Fibroblast of lung (primary cell): ENCODE measurements at regions not wholly inside any gene's neighbourhood (a gene's known extent, or its start where the extent isn't known, plus 50 kb on each side); places are given as distances from the start of the nearest gene placed in this dataset.

ENCODE experiments used
- DNase-seq, 2 donors: peaks; one replicate each; pipeline versions ENCODE4 v3.0.0 to v3.0.0-alpha.2; 2010; ENCODE audit warnings: low read depth in 2 of 2
- H2AFZ ChIP-seq: 2 replicates; pipeline ENCODE4 v1.5.1; 2012; ENCODE audit warnings: low read length, control low read depth, inconsistent platforms
- H3K27ac ChIP-seq: 2 replicates; pipeline ENCODE4 v1.5.1; 2011; ENCODE audit warnings: low read length, control low read depth; ENCODE audit not compliant: insufficient read depth
- H3K27me3 ChIP-seq: 2 replicates; pipeline ENCODE4 v1.5.1; 2011; ENCODE audit warnings: mild to moderate bottlenecking, low read length; ENCODE audit not compliant: control insufficient read depth, insufficient read depth
- H3K36me3 ChIP-seq: 2 replicates; pipeline ENCODE4 v1.5.1; 2011; ENCODE audit warnings: low read length; ENCODE audit not compliant: control insufficient read depth, insufficient read depth
- H3K4me1 ChIP-seq: 2 replicates; pipeline ENCODE4 v1.5.1; 2011; ENCODE audit warnings: low read length; ENCODE audit not compliant: control insufficient read depth, insufficient read depth; ENCODE audit errors: extremely low read depth
- H3K4me2 ChIP-seq: 2 replicates; pipeline ENCODE4 v1.5.1; 2011; ENCODE audit warnings: low read length, control low read depth; ENCODE audit not compliant: insufficient read depth; ENCODE audit errors: extremely low read depth
- H3K4me3 ChIP-seq, 4 experiments: fragments of 200-600 bp in 1 of 4; sonication (generic) in 1 of 4; replicated peaks in 1 of 4; 2 replicates each; pipeline ENCODE4 v1.5.1; 2011 to 2016; ENCODE audit warnings: low read length in 4 of 4, low read depth in 3 of 4, mild to moderate bottlenecking in 3 of 4, control low read depth in 2 of 4, inconsistent platforms in 1 of 4, mixed read lengths in 1 of 4; ENCODE audit not compliant: insufficient read depth in 1 of 4; ENCODE audit errors: control extremely low read depth in 1 of 4
- H3K79me2 ChIP-seq: 2 replicates; pipeline ENCODE4 v1.5.1; 2012; ENCODE audit warnings: mild to moderate bottlenecking, low read length, inconsistent platforms; ENCODE audit not compliant: control insufficient read depth, insufficient read depth
- H3K9ac ChIP-seq: 2 replicates; pipeline ENCODE4 v1.5.1; 2011; ENCODE audit warnings: mild to moderate bottlenecking, low read length, control low read depth; ENCODE audit not compliant: insufficient read depth
- H3K9me3 ChIP-seq: 2 replicates; pipeline ENCODE4 v1.5.1; 2012; ENCODE audit warnings: low read depth, low read length; ENCODE audit not compliant: control insufficient read depth, insufficient read depth
- H4K20me1 ChIP-seq: 2 replicates; pipeline ENCODE4 v1.5.1; 2011; ENCODE audit warnings: low read length; ENCODE audit not compliant: control insufficient read depth, insufficient read depth; ENCODE audit errors: extremely low read depth
- CTCF ChIP-seq, 2 donors: IDR thresholded peaks in 1 of 2; conservative IDR thresholded peaks in 1 of 2; 1 replicate in 1 of 2; 2 replicates in 1 of 2; pipeline ENCODE4 v1.5.1; 2011 to 2012; ENCODE audit warnings: low read length in 2 of 2, control low read depth in 1 of 2, inconsistent platforms in 1 of 2, low read depth in 1 of 2, mild to moderate bottlenecking in 1 of 2
- EZH2 ChIP-seq: IDR thresholded peaks from 2 replicates; pipeline ENCODE4 v1.5.1; 2012; ENCODE audit warnings: low read length, control low read depth, mild to moderate bottlenecking; ENCODE audit errors: missing control alignments

- Histone ChIP-seq H3K36me3 (no peaks in the 10 kb centered on the region), H3K27me3 (no peaks in the 10 kb centered on the region), H3K27ac (no peak overlapping the region), H4K20me1 (no peaks in the 10 kb centered on the region), H3K4me2 (no peak overlapping the region), H3K9ac (no peak overlapping the region), H3K4me3 (no peak overlapping the region), H3K79me2 (no peaks in the 10 kb centered on the region), H3K9me3 (no peaks in the 10 kb centered on the region), H2AFZ (no peak overlapping the region), H3K4me1 (no peaks in the 10 kb centered on the region)
- no peak for TF ChIP-seq CTCF (conservative IDR thresholded peaks at IDR 0.05 in 1 of 2, IDR thresholded peaks at IDR 0.05 in 1 of 2; ENCODE audit: low read depth in 1 of 2, low read length in 2 of 2)
- no peak for TF ChIP-seq EZH2
- DNase-seq: no peak
These were observed 116.3 kb upstream of the FN1 start for GRCh38 chr2:215552144-215552580.

DNA sequence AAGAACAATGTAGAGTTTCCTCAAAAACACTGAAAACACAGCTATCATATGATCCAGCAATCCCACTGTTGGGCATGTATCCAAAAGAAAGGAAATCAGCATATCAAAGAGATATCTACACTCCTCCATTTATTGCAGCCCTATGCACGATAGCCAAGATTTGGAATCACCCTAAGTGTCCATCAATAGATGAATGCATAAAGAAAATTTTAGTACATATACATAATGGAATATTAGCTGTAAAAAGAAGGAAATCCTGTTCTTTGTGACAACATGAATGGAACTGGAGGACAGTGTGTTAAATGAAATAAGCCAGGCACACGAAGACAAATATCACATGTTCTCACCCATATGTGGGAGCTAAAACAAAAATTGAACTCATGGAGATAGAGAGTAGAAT is 114.5 kb upstream of the FN1 start:
- Histone ChIP-seq H3K4me1 (no peaks in the 10 kb centered on the region), H3K9ac (no peak overlapping the region), H3K9me3 (no peaks in the 10 kb centered on the region), H3K36me3 (no peaks in the 10 kb centered on the region), H3K27me3 (no peaks in the 10 kb centered on the region), H3K27ac (no peak overlapping the region), H3K4me2 (no peak overlapping the region), H3K79me2 (no peaks in the 10 kb centered on the region), H3K4me3 (no peak overlapping the region), H2AFZ (no peak overlapping the region), H4K20me1 (no peaks in the 10 kb centered on the region)
- DNase-seq: no peak
- TF ChIP-seq CTCF (conservative IDR thresholded peaks at IDR 0.05 in 1 of 2, IDR thresholded peaks at IDR 0.05 in 1 of 2; ENCODE audit: low read depth in 1 of 2, low read length in 2 of 2): no peak
- no peak for TF ChIP-seq EZH2

DNA sequence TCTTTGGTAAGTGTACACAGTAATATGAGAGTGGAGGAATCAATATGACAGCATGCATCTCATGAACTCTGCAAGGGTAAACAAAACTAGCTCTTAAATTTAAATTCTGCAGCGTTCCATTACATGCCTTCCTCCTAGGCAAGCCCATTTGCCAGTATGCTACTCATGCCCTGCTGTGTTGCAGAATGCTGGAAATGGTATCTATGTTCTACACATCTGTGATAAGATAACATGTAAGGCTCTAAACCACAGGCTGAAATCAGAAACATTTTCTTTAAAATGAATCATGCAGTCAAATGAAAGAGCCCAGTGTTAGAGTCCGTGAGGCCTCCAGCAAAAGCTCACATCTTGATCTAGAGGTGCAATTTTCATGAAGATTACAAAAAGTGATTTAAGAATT is 112.8 kb upstream of the FN1 start:
- Histone ChIP-seq H3K4me1 (no peaks in the 10 kb centered on the region), H3K79me2 (no peaks in the 10 kb centered on the region), H3K27me3 (no peaks in the 10 kb centered on the region), H2AFZ (no peak overlapping the region), H3K9ac (no peak overlapping the region), H4K20me1 (no peaks in the 10 kb centered on the region), H3K36me3 (no peaks in the 10 kb centered on the region), H3K4me2 (no peak overlapping the region), H3K9me3 (no peaks in the 10 kb centered on the region), H3K4me3 (no peak overlapping the region), H3K27ac (no peak overlapping the region)
- TF ChIP-seq CTCF (conservative IDR thresholded peaks at IDR 0.05 in 1 of 2, IDR thresholded peaks at IDR 0.05 in 1 of 2; ENCODE audit: low read depth in 1 of 2, low read length in 2 of 2): no peak
- TF ChIP-seq EZH2: no peak
- peak; percentile 65 to 88 for DNase-seq
